Heart right ventricle (tissue), 16 donors: ENCODE measurements at regions not wholly inside any gene's neighbourhood (a gene's known extent, or its start where the extent isn't known, plus 50 kb on each side); places are given as distances from the start of the nearest gene placed in this dataset.

Experiments
- ATAC-seq, 8 donors: fragments of 200-7000 bp; cut with Tn5 transposase; one replicate each; pipeline ENCODE4 v1.9.1; 2020; ENCODE audit warnings: mild to moderate bottlenecking in 8 of 8, moderate library complexity in 8 of 8, moderate number of reproducible peaks in 1 of 8
- DNase-seq, 2 donors: peaks; one replicate each; pipeline ENCODE4 v3.0.0-alpha.2; 2020
- H3K27ac ChIP-seq, 10 donors: fragments of 200-600 bp; sonication (generic) in 2 of 10; one replicate each; pipeline versions ENCODE4 v1.5.0 to v1.8.0; 2020 to 2022; ENCODE audit warnings: mild to moderate bottlenecking in 3 of 10
- H3K27me3 ChIP-seq, 7 donors: fragments of 200-600 bp; one replicate each; pipeline ENCODE4 v1.8.0; 2021 to 2022; ENCODE audit warnings: mild to moderate bottlenecking in 2 of 7
- H3K36me3 ChIP-seq, 9 donors: fragments of 200-600 bp; sonication (generic) in 1 of 9; one replicate each; pipeline versions ENCODE4 v1.5.0 to v1.8.0; 2020 to 2022; ENCODE audit warnings: mild to moderate bottlenecking in 2 of 9
- H3K4me1 ChIP-seq, 9 donors: fragments of 200-600 bp; sonication (generic) in 1 of 9; one replicate each; pipeline versions ENCODE4 v1.5.0 to v1.8.0; 2020 to 2022; ENCODE audit warnings: mild to moderate bottlenecking in 4 of 9
- H3K4me3 ChIP-seq, 10 donors: fragments of 200-600 bp; sonication (generic) in 2 of 10; one replicate each; pipeline versions ENCODE4 v1.5.0 to v1.8.0; 2020 to 2022; ENCODE audit warnings: mild to moderate bottlenecking in 7 of 10, moderate library complexity in 2 of 10
- H3K9me3 ChIP-seq, 11 donors: fragments of 200-600 bp in 10 of 11; sonication (generic) in 2 of 11; one replicate each; pipeline versions ENCODE4 v1.5.0 to v1.8.0; 2013 to 2022; ENCODE audit warnings: mild to moderate bottlenecking in 2 of 11, control low read depth in 1 of 11, moderate library complexity in 1 of 11
- WGBS, 2 donors: extraction: QIAGEN DNeasy Blood & Tissue Kit; methylation state at CpG; one replicate each; pipeline ENCODE4 v1.1.7; 2013; ENCODE audit warnings: inconsistent platforms in 1 of 2; 5-methylcytosine and 5-hydroxymethylcytosine counted together
- intact Hi-C, 10 donors: fragments of 100-400 bp; cut with DNase I; formaldehyde crosslinking; loops; one replicate each; pipeline versions ENCODE4 v1.11.1 to v1.14.2; 2022
- TF ChIP-seq, protein P1 (sequence below), 9 donors: fragments of 200-600 bp; sonication (generic) in 2 of 9; IDR thresholded peaks; one replicate each; pipeline versions ENCODE4 v1.5.0 to v1.8.0; 2021 to 2022; ENCODE audit warnings: antibody characterized with exemption in 9 of 9, mild to moderate bottlenecking in 5 of 9, moderate library complexity in 1 of 9
- donor health status: Arrhythmogenic right ventricular cardiomyopathy.
- donor health status: ischemic (EF 13 %, LVEDD 7.1; RV severe dilation, severe dysfunction).
- donor health status: healthy with polysubstance abuse.
- donor health status: DM: no; HTN: yes; CAD: no.
- donor health status: DM: no; HTN: no; CAD: no.
- donor health status: ischemic (EF 25% LVEDD 6.9; RV normal size, moderate dysfunction).
- donor health status: ischemic (EF 25% LVEDD 5.7; RV mildly dilated, moderate dysfunction).
- donor health status: healthy.
- donor health status: DM: yes; HTN: yes; CAD: no.
- donor health status: Ischemic cardiomyopathy.
- donor health status: ischemic (EF 35%, LVEDD 5.7; RV mildly dilated, moderate dysfunction).
- donor health status: nonischemic (EF 11% LVEDD 7.7; RV severe dilation, severe dysfunction).
- donor health status: DM: yes; HTN: yes; CAD: no.
- donor health status: PGD.
- donor health status: ischemic (EF 29% LVEDD 5.4; RV normal size, mild dysfunction).
- donor health status: nonischemic (EF 23%, LVEDD 6.1; RV moderate dilation, normal function).

DNA sequence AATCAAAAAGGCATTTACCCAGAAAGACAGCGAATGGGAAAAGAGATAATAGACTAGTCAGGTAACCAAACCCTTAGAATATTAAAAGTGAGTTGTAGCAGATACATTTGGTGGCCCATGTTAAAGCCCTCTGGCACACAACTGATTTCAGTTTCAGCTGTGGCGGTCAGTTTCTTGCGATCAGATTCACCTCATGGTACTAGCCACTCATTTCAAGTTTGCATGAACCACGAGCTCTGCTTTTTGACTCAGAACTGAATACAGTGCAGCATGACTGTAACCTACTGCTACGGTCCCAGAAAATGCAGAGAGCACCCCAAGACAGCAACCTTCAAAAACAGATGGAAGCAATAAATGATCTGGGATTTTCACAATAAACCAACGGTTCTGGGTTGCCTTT is 919.1 kb upstream of the PCDH10 start:
- no peak for DNase-seq
- Histone ChIP-seq H3K4me1 (no peaks in the 10 kb centered on the region), H3K4me3 (no peak overlapping the region), H3K36me3 (no peaks in the 10 kb centered on the region), H3K27ac (no peak overlapping the region), H3K9me3 (peaks cover 0 to 24% (median 9%) of the 10 kb centered on the region in 11 donors), H3K27me3 (no peaks in the 10 kb centered on the region)
- intact Hi-C loops = no loop called here
- TF ChIP-seq, protein P1, sequence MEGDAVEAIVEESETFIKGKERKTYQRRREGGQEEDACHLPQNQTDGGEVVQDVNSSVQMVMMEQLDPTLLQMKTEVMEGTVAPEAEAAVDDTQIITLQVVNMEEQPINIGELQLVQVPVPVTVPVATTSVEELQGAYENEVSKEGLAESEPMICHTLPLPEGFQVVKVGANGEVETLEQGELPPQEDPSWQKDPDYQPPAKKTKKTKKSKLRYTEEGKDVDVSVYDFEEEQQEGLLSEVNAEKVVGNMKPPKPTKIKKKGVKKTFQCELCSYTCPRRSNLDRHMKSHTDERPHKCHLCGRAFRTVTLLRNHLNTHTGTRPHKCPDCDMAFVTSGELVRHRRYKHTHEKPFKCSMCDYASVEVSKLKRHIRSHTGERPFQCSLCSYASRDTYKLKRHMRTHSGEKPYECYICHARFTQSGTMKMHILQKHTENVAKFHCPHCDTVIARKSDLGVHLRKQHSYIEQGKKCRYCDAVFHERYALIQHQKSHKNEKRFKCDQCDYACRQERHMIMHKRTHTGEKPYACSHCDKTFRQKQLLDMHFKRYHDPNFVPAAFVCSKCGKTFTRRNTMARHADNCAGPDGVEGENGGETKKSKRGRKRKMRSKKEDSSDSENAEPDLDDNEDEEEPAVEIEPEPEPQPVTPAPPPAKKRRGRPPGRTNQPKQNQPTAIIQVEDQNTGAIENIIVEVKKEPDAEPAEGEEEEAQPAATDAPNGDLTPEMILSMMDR (IDR thresholded peaks at IDR 0.05) = no peak
- no peak for ATAC-seq
- WGBS, 2 donors = 84 to 85% methylated on average over 6 of the region's 6 CpGs

- peaks cover 0 to 17% (median 5%) of the 10 kb centered on the region in 11 donors for H3K9me3 ChIP-seq
- no peaks in the 10 kb centered on the region for H3K4me1 ChIP-seq
- H3K27me3 ChIP-seq = no peaks in the 10 kb centered on the region
- intact Hi-C loops = no loop called here
- no peaks in the 10 kb centered on the region for H3K36me3 ChIP-seq
- ATAC-seq (no peak), DNase-seq (no peak)
- H3K27ac ChIP-seq = no peak overlapping the region
- WGBS, 2 donors = 78 to 79% methylated on average over 1 of the region's 1 CpG
- no peak overlapping the region for H3K4me3 ChIP-seq
- TF ChIP-seq, protein P1 (IDR thresholded peaks at IDR 0.05) = no peak
Observed at GRCh38 chr4:132238697-132239096, 910.4 kb upstream of the PCDH10 start.

- no peak overlapping the region for H3K27ac ChIP-seq
- H3K27me3 ChIP-seq = no peaks in the 10 kb centered on the region
- TF ChIP-seq, protein P1 (IDR thresholded peaks at IDR 0.05) = no peak
- intact Hi-C loops = no loop called here
- H3K36me3 ChIP-seq = no peaks in the 10 kb centered on the region
- no peak overlapping the region for H3K4me3 ChIP-seq
- peaks cover 0 to 17% (median 5%) of the 10 kb centered on the region in 11 donors for H3K9me3 ChIP-seq
- 44 to 60% methylated on average over 4 of the region's 4 CpGs for WGBS, 2 donors
- DNase-seq = no peak
- no peaks in the 10 kb centered on the region for H3K4me1 ChIP-seq
- no peak for ATAC-seq
Observed at GRCh38 chr4:132240081-132240480, 909.0 kb upstream of the PCDH10 start.

- 65 to 66% methylated on average over 3 of the region's 3 CpGs for WGBS, 2 donors
- Histone ChIP-seq H3K4me3 (no peak overlapping the region), H3K27ac (no peak overlapping the region), H3K27me3 (no peaks in the 10 kb centered on the region), H3K9me3 (peaks cover 0 to 21% (median 4%) of the 10 kb centered on the region in 11 donors), H3K36me3 (no peaks in the 10 kb centered on the region), H3K4me1 (no peaks in the 10 kb centered on the region)
- intact Hi-C loops = no loop called here
- TF ChIP-seq, protein P1 (IDR thresholded peaks at IDR 0.05) = no peak
- ATAC-seq (no peak), DNase-seq (no peak)
Observed at GRCh38 chr4:132245319-132245718, 903.8 kb upstream of the PCDH10 start.

GRCh38 chr4:132264176-132264575 is 884.9 kb upstream of the PCDH10 start:
- Histone ChIP-seq H3K4me3 (no peak overlapping the region), H3K4me1 (no peaks in the 10 kb centered on the region), H3K27ac (no peak overlapping the region), H3K9me3 (peaks cover 0 to 7% (median 0%) of the 10 kb centered on the region in 11 donors), H3K27me3 (no peaks in the 10 kb centered on the region), H3K36me3 (no peaks in the 10 kb centered on the region)
- TF ChIP-seq, protein P1 (IDR thresholded peaks at IDR 0.05) = no peak
- intact Hi-C loops = no loop called here
- DNase-seq (no peak), ATAC-seq (no peak)
